T-helper 17 cell (primary cell): ENCODE measurements at regions not wholly inside any gene's neighbourhood (a gene's known extent, or its start where the extent isn't known, plus 50 kb on each side); places are given as distances from the start of the nearest gene placed in this dataset.

ENCODE experiments used
- ATAC-seq: fragments of 150-1000 bp; cut with Tn5 transposase; 2 replicates; pipeline ENCODE4 v1.10.0; 2021; ENCODE audit warnings: mild to moderate bottlenecking, moderate library complexity
- DNase-seq, 3 donors: peaks; one replicate each; pipeline versions ENCODE4 v3.0.0 to v3.0.0-alpha.2; 2020 to 2021
- H3K9me3 ChIP-seq: one replicate; pipeline ENCODE4 v1.7.0; 2013; ENCODE audit warnings: low read length, mild to moderate bottlenecking; ENCODE audit not compliant: control insufficient read depth, poor library complexity, severe bottlenecking
- H3K27ac Mint-ChIP-seq: one replicate; pipeline ENCODE4 v1.8.0; 2022; ENCODE audit warnings: mild to moderate bottlenecking, moderate library complexity, mixed read lengths
- H3K27me3 Mint-ChIP-seq: one replicate; pipeline ENCODE4 v1.8.0; 2022; ENCODE audit warnings: mixed read lengths
- H3K36me3 Mint-ChIP-seq: one replicate; pipeline ENCODE4 v1.8.0; 2022; ENCODE audit warnings: low read depth, mixed read lengths
- H3K4me1 Mint-ChIP-seq: one replicate; pipeline ENCODE4 v1.8.0; 2022; ENCODE audit warnings: mild to moderate bottlenecking, mixed read lengths
- H3K4me3 Mint-ChIP-seq: one replicate; pipeline ENCODE4 v1.8.0; 2022; ENCODE audit warnings: mild to moderate bottlenecking, moderate library complexity, mixed read lengths

DNA sequence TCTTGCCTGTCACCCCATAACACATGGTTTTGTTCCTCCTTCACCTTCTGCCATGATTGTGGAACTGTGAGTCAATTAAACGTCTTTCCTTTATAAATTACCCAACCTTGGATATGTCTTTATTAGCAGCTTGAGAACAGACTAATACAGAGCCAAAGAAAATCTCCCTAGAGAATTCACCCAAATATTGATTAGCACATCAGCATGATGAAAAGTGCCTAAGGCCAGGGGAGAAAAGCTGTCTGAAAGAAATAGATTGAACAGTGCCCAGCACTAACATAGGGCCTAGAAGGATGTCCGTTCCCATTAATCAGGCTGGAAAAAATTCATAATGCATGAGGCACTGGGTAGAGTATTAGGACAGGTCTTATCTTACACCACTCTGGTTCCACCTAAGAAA lies 111.9 kb upstream of the CALN1 start:
- Mint-ChIP-seq H3K4me1 (no peaks in the 10 kb centered on the region), H3K27me3 (peaks cover 6% of the 10 kb centered on the region), H3K4me3 (no peak overlapping the region), H3K36me3 (no peaks in the 10 kb centered on the region), H3K27ac (no peak overlapping the region)
- no peak for ATAC-seq
- DNase-seq = no peak
- no peaks in the 10 kb centered on the region for H3K9me3 ChIP-seq

- peaks cover 2% of the 10 kb centered on the region for H3K36me3 Mint-ChIP-seq
- DNase-seq = no peak
- H3K27me3 Mint-ChIP-seq = peaks cover 5% of the 10 kb centered on the region
- ATAC-seq = no peak
- H3K27ac Mint-ChIP-seq = no peak overlapping the region
- H3K4me3 Mint-ChIP-seq = no peak overlapping the region
- H3K9me3 ChIP-seq = no peaks in the 10 kb centered on the region
- no peaks in the 10 kb centered on the region for H3K4me1 Mint-ChIP-seq
Observed at GRCh38 chr7:72504061-72504706, 92.0 kb upstream of the CALN1 start.

GRCh38 chr7:72503644-72504043 lies 91.5 kb upstream of the CALN1 start:
- DNase-seq (no peak), ATAC-seq (no peak)
- Mint-ChIP-seq H3K27ac (no peak overlapping the region), H3K36me3 (peaks cover 2% of the 10 kb centered on the region), H3K4me3 (no peak overlapping the region), H3K4me1 (no peaks in the 10 kb centered on the region), H3K27me3 (peaks cover 5% of the 10 kb centered on the region)
- H3K9me3 ChIP-seq = no peaks in the 10 kb centered on the region

GRCh38 chr7:72494807-72495206 lies 82.7 kb upstream of the CALN1 start:
- Mint-ChIP-seq H3K4me3 (no peak overlapping the region), H3K4me1 (peaks cover 2% of the 10 kb centered on the region), H3K36me3 (peaks cover 1% of the 10 kb centered on the region), H3K27ac (no peak overlapping the region), H3K27me3 (peaks cover 10% of the 10 kb centered on the region)
- H3K9me3 ChIP-seq = no peaks in the 10 kb centered on the region
- DNase-seq (no peak), ATAC-seq (no peak)

- no peak overlapping the region for H3K4me3 Mint-ChIP-seq
- peaks cover 2% of the 10 kb centered on the region for H3K4me1 Mint-ChIP-seq
- no peaks in the 10 kb centered on the region for H3K36me3 Mint-ChIP-seq
- H3K27me3 Mint-ChIP-seq = peaks cover 10% of the 10 kb centered on the region
- H3K27ac Mint-ChIP-seq = no peak overlapping the region
- ATAC-seq (no peak), DNase-seq (peak in 2 of 3 donors; percentile 14 to 24)
- no peaks in the 10 kb centered on the region for H3K9me3 ChIP-seq
Observed at GRCh38 chr7:72493850-72494661, 81.9 kb upstream of the CALN1 start.

GRCh38 chr7:72492461-72493065 lies 80.4 kb upstream of the CALN1 start:
- DNase-seq (no peak), ATAC-seq (no peak)
- no peaks in the 10 kb centered on the region for H3K9me3 ChIP-seq
- no peak overlapping the region for H3K27ac Mint-ChIP-seq
- H3K4me3 Mint-ChIP-seq = no peak overlapping the region
- peaks cover 10% of the 10 kb centered on the region for H3K27me3 Mint-ChIP-seq
- peaks cover 2% of the 10 kb centered on the region for H3K4me1 Mint-ChIP-seq
- H3K36me3 Mint-ChIP-seq = no peaks in the 10 kb centered on the region

GRCh38 chr7:72490301-72490700 lies 78.2 kb upstream of the CALN1 start:
- ATAC-seq = no peak
- Mint-ChIP-seq H3K27ac (no peak overlapping the region), H3K4me1 (peaks cover 2% of the 10 kb centered on the region), H3K4me3 (no peak overlapping the region), H3K36me3 (no peaks in the 10 kb centered on the region), H3K27me3 (peaks cover 8% of the 10 kb centered on the region)
- DNase-seq = no peak
- H3K9me3 ChIP-seq = no peaks in the 10 kb centered on the region

- no peak overlapping the region for H3K4me3 Mint-ChIP-seq
- no peaks in the 10 kb centered on the region for H3K36me3 Mint-ChIP-seq
- DNase-seq (no peak), ATAC-seq (no peak)
- H3K27ac Mint-ChIP-seq = no peak overlapping the region
- H3K9me3 ChIP-seq = no peaks in the 10 kb centered on the region
- no peaks in the 10 kb centered on the region for H3K4me1 Mint-ChIP-seq
- H3K27me3 Mint-ChIP-seq = no peaks in the 10 kb centered on the region
Observed at GRCh38 chr7:72481934-72482333, 69.8 kb upstream of the CALN1 start.

DNA sequence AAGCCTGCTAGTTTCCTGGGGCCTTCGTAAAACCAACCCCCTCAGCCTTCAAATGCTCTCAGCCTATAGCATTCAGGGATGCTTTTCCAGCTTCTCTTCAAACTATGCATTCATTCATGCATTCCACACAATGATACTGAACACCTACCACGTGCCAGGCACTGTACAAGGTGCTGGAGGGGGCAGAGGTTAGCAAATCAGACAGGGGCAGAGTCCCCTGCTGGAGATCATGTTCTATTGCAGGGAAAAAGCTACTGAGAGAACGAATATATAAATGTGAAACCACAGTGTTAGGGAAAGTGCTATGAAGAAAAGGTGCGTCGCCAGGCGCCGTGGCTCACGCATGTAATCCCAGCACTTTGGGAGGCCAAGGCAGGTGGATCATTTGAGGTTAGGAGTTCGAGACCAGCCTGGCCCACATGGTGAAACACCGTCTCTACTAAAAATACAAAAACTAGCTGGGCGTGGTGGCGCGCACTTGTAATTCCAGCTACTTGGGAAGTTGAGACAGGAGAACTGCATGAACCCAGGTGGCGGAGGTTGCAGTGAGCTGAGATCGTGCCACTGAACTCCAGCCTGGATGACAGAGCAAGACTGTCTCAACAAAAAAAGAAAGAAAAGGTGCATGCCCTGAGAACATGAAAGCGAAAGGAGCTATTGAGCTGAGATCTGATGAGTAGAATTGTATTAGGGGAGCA lies 64.6 kb upstream of the CALN1 start:
- no peaks in the 10 kb centered on the region for H3K9me3 ChIP-seq
- no peaks in the 10 kb centered on the region for H3K4me1 Mint-ChIP-seq
- no peaks in the 10 kb centered on the region for H3K27me3 Mint-ChIP-seq
- no peak overlapping the region for H3K4me3 Mint-ChIP-seq
- DNase-seq (no peak), ATAC-seq (no peak)
- H3K27ac Mint-ChIP-seq = no peak overlapping the region
- no peaks in the 10 kb centered on the region for H3K36me3 Mint-ChIP-seq

- H3K4me1 Mint-ChIP-seq = no peaks in the 10 kb centered on the region
- H3K36me3 Mint-ChIP-seq = no peaks in the 10 kb centered on the region
- H3K27ac Mint-ChIP-seq = no peak overlapping the region
- ATAC-seq = no peak
- no peaks in the 10 kb centered on the region for H3K27me3 Mint-ChIP-seq
- DNase-seq = no peak
- H3K4me3 Mint-ChIP-seq = no peak overlapping the region
- H3K9me3 ChIP-seq = no peaks in the 10 kb centered on the region
Observed at GRCh38 chr7:72467237-72467636, 55.1 kb upstream of the CALN1 start.

DNA sequence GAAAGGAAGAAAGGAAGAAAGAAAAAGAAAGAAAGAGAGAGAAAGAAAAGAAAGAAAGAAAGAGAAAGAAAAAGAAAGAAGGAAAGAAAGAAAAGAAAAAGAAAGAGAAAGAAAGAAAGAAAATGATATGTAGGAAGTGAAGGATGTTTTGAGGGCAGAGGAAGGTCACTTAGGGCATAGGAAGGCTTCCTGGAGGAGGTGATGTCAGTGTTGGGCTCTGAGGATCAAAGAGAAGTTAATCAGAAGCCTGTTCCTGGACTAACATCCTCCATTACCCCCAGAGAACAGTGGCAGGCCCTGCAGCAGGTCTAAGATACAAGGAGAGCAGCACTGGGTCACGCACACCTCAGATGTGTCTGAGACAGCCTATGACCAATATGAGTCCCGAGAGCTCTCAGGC lies 54.7 kb upstream of the CALN1 start:
- no peaks in the 10 kb centered on the region for H3K27me3 Mint-ChIP-seq
- no peak overlapping the region for H3K27ac Mint-ChIP-seq

DNA sequence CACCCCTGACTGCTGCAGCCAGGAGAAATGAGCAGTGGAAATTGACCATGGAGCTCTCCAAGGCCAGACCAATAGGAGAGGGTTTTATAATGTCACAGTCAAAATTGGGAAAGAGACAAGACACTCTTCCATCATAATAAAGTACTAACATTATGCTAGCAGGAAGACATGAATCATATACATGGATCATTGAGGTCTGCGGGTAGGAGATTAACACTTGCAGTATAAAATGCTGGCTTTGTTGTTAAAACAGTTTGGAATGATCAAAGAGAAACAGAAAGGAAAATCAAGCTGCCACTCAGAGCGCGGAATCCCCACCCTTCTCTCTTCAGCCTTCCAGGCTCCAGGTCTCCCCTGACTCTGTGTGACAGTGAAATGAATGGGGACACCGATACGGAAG lies 53.4 kb upstream of the CALN1 start:
- no peaks in the 10 kb centered on the region for H3K4me1 Mint-ChIP-seq
- H3K9me3 ChIP-seq = no peaks in the 10 kb centered on the region
- no peaks in the 10 kb centered on the region for H3K27me3 Mint-ChIP-seq
- no peaks in the 10 kb centered on the region for H3K36me3 Mint-ChIP-seq
- no peak overlapping the region for H3K4me3 Mint-ChIP-seq
- ATAC-seq (no peak), DNase-seq (no peak)
- no peak overlapping the region for H3K27ac Mint-ChIP-seq

More for the DNA sequence above, 54.7 kb upstream of the CALN1 start:
- H3K36me3 Mint-ChIP-seq = no peaks in the 10 kb centered on the region
- H3K4me3 Mint-ChIP-seq = no peak overlapping the region
- DNase-seq (no peak), ATAC-seq (no peak)
- no peaks in the 10 kb centered on the region for H3K4me1 Mint-ChIP-seq
- no peaks in the 10 kb centered on the region for H3K9me3 ChIP-seq

GRCh38 chr7:72462311-72462710 lies 50.2 kb upstream of the CALN1 start:
- no peaks in the 10 kb centered on the region for H3K36me3 Mint-ChIP-seq
- no peaks in the 10 kb centered on the region for H3K4me1 Mint-ChIP-seq
- ATAC-seq = no peak
- no peaks in the 10 kb centered on the region for H3K27me3 Mint-ChIP-seq
- DNase-seq = no peak
- no peak overlapping the region for H3K4me3 Mint-ChIP-seq
- H3K27ac Mint-ChIP-seq = no peak overlapping the region
- no peaks in the 10 kb centered on the region for H3K9me3 ChIP-seq
